ENCODE measurements at regions not wholly inside any gene's neighbourhood (a gene's known extent, or its start where the extent isn't known, plus 50 kb on each side); places are given as distances from the start of the nearest gene placed in this dataset.

- TF ChIP-seq CTCF (IDR thresholded peaks at IDR 0.05) (no peak), EP300 (IDR thresholded peaks at IDR 0.05) (no peak)
Observed at GRCh38 chr6:165845493-165845892, 182.5 kb upstream of the PDE10A start.
